ENCODE measurements at regions not wholly inside any gene's neighbourhood (a gene's known extent, or its start where the extent isn't known, plus 50 kb on each side); places are given as distances from the start of the nearest gene placed in this dataset.
"Not testable (repeated sequence)": the region's sequence is repeated elsewhere in the genome, so short reads cannot be mapped to it uniquely, and the experiment has no call there.

DNA sequence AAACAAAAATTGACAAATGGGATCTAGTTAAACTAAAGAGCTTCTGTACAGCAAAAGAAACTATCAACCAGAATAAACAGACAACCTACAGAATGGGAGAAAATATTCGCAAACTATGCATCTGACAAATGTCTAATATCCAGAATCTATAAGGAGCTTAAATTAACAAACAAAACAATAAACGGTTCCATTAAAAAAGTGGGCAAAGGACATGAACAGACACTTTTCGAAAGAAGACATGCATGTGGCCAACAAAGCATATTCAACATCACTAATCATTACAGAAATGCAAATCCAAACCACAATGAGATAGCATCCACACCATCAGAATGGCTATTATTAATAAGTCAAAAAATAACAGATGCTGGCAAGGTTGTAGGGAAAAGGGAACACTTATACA is 50.5 kb upstream of the MED13L start:
- not testable (repeated sequence) for DNase-seq

DNA sequence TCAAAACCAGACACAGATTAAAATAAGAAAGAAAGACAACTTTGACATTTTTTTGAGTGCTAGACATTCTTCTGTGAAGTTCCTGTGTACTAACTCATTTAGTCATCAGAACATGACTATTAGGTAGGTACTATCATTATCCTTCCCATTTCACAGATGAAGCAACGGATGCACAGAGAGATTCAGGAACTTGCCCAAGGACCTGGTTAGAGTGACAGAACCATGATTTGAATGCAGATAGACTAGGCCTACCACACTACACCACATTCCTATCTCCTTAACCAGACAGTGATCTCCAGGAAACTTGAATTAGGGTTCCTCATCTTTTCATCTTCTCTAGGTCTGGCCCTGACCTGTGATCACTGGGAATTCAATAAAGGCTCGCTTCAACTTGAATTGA is 54.4 kb upstream of the MED13L start:
- no peak for DNase-seq

DNA sequence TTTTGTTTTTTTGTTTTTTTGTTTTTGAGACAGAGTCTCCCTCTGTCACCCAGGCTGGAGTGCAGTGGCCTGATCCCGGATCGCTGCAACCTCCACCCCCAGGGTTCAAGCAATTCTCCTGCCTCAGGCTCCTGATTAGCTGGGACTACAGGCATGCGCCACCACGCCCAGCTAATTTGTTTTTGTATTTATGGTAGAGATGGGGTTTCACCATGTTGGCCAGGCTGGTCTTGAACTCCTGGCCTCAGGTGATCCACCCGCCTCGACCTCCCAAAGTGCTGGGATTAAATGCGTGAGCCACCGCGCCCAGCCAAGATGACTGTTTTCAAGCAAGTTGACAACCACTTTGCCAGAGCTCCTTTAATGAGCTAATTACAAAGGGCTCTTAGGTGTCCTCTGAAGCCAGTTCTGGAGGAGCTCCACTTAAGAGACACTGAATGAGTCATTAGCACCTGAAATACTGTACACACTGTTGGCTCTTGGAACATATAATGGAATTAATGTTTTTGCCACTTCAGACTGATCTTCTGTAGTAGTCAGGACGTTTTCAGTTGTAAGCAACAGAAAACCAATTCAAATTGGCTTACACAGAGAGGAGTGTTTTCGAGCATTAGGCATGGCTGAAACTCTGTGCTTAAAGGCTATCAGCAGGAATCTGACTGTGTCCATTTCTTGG is 55.4 kb upstream of the MED13L start:
- DNase-seq = no peak

DNA sequence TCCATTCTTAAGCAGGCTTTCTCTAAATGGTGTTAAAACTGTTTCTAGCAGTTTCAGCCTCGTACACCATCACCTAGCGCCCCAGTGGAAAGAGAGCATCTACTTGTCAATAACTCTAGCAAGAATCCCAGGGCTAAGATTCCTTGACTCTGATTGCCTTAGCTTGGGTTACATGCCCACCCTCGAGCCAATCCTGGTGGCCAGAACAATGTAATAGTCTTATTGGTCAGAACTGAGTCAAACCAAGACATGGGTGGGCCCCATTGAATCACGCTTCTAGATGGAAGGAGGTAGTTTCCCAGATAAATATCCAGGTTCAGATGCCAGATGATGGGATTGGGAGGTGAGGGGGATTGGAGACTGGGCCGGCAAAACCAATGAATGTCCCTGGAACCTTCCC is 55.9 kb upstream of the MED13L start:
- DNase-seq = no peak

DNA sequence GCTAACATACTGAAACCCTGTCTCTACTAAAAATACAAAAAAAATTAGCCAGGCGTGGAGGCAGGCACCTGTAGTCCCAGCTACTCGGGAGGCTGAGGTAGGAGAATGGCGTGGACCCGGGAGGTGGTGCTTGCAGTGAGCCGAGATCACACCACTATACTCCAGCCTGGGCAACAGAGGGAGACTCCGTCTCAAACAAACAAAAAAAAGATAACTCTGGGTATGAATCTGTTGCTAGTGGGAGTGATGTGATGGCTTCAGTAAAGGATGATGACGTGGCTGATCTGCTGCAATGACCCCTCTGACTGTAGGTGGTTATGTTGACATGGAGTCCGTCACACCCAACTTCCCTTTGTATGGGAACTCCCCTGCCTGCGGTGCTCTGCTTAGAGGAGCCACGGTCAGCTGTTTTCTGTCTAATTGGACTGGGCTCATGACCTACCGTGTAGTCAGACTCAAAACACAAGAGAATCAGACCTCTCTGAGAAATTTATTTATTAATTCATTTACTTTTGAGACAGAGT is 59.1 kb upstream of the MED13L start:
- DNase-seq = peak; percentile 51

DNA sequence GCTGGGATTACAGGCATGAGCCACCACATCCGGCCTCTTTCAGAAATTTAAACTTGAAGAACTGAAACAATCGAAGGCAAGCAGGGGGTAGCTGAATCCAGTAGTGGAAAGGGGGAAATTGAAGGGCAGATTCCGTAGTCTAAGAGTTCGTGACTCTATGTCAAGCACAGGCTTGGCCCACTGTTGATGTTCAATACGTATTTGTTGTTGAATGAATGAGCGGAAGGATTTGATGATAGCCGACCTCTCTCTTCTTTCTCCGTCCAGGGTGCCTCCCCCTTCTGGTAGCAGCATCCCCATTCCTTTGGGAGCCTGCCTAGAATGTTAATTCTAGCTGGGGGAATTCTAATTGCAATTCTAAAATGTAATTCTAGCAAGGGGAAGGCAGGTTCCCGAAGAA is 59.8 kb upstream of the MED13L start:
- DNase-seq = no peak

DNA sequence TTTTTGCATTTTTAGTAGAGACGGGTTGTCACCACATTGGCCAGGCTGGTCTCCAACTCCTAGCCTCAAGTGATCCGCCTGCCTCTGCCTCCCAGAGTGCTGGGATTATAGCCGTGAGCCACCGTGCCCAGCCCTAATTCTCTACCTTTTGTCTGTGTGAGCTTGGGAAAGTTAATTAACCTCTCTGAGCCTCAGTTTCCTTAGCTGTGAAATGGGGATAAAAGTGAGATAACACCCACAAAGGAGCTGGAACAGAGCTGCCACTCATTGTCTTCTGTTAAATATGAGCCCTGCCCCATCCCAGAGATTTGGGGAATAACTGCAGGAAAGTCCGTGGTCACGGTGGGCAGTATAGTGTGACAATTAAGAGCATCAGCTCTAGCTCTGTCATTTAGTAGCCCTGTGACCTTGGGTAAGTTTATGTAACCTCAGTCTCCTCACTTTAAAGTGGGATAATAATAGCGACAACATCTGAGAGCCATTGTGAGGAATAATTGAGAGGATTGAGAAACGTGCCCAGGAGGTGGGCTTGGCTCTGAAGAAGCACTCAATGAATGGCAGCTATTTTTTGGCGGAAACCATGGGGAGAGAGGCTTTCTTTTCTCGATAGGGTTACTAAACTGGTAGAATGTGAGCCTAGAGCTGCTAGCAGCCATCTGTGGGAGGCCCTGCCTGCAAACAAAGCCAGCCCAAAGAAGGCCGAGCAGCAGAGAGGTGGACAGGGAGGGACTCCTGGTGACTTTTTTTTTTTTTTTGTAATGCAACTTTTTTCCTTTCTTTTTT is 60.8 kb upstream of the MED13L start:
- no peak for DNase-seq

DNA sequence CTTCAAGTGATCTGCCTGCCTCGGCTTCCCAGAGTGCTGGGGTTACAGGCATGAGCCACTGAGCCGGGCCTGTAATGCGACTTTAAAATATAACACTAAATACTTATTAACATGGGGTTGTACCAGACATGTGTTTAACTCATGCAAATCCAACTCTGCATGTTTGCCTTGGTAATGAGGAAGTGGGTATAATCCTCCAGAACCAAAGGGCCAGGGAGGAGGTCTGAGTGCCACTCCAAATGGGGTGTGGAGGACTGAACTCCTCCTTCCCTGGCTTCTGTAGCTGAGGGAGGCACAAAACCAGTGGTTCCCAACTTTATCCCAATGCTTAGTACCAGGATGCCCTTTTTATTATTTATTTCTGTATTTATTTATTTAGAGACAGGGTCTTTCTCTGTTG is 61.6 kb upstream of the MED13L start:
- no peak for DNase-seq

DNA sequence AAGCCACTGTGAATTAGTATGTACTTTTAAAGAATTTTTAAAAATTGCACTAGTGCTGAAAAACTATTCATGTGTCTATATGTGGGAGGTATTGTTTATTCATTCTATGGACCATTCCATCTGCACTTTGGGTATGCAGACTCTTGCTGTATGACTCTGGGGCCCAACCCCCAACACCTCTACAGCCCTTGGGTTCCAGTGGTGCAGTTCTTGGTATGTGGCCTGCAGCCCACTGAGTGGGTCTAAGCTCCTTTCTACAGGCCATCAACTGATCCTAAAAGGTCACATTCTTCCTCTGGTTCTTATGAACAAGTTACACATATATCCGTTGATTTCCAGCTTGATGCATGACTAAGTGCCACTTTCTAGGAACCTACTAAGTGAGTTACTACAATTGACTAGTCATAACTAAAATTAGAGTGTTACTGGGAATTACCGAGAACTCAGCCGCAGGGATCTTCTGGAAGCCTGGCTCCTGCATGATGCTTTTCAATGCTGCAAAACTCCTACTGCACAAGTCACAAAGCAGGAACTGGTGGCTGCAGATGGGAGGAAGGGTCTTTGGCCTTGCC is 62.4 kb upstream of the MED13L start:
- no peak for DNase-seq

DNA sequence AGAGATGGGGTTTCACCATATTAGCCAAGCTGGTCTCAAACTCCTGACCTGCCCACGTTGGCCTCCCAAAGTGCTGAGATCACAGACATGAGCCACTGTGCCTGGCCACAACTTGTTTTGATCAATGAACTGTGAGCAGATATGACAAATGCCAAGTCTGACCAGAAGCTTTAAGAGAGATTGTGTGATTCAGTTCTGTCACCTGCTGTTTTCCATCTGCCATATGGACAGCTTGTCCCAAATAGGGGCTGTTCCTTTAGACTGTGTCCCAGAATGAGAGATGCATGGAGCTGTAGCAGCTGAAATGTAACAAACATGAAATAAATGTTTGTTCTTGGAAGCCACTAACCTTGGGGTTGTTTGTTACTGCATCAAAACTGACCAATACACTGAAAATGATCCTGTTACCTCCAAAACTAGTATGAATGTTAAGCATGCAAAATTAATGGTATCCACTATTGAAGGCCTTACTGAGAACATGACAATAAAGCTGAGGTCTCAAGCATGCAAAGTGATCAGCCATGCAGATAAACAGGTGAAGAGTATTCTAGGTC is 65.9 kb upstream of the MED13L start:
- DNase-seq = no peak

DNA sequence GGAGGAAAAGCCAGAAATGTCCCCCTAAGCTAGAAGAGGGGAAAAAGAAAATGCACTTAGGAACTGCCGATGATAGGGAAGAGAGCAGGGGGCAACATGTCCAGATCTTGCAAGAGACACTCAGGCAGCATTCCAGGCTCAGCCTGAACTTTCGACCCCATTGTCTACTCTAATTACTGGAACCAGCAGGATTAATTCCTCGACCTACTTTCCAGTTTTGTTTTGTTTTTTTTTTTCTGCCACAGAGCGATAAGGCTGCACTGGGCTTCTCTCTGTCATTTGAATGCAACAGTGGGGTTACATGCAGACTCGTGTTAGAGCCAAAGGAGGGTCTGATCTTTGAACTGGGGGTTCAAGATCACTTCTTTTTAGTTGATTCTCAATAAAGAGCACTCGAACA is 68.7 kb upstream of the MED13L start:
- DNase-seq = no peak

DNA sequence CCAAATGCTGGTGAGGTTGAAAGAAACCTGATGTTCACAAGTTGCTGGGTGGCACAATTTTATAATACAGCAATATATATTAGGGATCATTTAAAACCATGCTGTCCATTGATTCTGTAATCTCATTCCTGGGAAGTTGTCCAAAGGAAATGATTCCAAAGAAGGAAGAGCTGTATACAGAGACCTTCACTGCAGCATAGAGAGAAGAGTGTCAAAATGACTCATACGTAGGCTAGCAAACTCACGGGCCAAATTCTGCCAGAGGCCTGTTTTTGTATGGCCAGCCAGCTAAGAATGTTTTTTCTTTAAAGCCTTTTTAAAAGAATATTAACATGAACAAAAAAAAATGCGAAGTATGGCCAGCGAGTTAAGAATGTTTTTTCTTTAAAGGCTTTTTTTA is 69.2 kb upstream of the MED13L start:
- DNase-seq = no peak

DNA sequence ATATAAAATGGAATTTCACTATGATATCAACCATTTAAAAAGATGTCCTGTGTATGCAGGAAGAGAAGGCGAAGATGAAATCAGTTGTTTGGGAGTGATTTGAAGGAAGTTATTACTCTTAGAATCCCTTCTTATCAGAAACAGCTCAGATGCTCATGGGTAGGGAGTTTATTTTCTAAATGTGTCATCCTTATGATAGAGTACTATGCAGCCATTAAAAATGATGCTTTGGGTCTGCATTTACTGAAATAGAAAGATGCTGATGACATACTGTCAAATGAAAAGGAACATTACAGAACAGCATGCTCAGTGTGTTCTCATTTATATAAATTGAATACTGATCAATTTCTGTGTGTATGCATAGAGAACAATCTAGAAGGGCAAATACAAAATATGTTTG is 69.8 kb upstream of the MED13L start:
- DNase-seq = no peak

DNA sequence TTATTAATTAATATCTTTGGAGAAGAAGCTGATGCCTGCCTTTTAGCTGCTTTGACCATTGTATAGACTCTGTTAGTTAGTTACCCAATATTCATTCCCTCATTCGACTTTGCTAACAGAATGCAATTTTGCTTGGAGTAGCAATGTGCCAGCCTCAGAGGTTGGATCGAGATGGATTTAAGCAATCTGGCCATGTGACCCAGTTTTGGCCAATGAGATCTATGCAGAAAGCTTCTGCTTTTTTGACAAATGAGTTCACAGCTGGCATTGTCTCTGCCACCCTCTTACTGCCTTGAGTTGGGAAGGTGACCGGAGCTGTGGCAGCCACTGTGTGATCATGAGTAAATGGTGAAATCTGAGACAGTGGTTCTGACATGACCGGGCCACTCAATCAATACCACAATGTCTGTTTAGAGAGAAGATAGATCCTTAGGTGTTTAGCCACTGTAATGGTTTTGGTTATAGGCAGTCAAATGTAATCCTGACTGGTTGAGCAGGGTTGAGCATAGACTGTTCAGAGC is 74.9 kb upstream of the MED13L start:
- DNase-seq = no peak

DNA sequence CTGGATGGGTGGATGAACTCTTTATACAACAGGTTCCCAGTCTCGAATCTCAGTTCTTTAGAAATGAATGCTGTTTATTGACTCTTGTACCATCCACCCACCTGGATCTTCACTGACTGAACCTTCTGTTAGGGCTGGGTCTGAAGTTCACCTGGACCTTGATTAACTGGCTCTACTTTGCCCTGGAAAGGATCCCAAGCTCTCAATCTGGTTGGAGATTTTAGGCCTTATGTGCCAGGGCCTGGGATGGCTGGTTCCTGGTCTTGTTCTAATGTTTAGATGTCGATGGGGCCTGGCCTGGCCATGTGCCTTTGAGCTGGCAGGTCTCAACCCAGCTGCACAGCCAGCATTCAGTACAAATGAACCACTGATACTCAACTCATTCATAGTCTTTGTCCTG is 76.5 kb upstream of the MED13L start:
- DNase-seq = no peak

DNA sequence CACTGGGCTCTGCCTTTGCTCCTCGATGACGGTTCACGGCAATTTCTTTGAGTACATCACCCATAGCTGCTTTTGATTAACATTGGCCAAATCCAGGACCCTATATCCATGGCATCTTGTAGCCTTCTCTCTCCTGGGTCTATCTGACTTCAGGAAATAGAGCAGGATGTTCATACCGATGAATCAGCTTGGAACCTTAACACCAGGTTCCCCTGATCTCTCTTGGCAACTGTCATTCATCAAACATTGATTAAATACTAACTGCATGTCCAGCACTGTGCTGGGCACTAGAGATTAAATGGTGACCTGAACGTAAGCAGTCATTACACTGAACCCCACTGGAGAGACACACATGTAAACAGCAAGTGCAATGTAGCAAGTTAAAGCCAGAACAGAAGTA is 77.0 kb upstream of the MED13L start:
- DNase-seq = no peak

DNA sequence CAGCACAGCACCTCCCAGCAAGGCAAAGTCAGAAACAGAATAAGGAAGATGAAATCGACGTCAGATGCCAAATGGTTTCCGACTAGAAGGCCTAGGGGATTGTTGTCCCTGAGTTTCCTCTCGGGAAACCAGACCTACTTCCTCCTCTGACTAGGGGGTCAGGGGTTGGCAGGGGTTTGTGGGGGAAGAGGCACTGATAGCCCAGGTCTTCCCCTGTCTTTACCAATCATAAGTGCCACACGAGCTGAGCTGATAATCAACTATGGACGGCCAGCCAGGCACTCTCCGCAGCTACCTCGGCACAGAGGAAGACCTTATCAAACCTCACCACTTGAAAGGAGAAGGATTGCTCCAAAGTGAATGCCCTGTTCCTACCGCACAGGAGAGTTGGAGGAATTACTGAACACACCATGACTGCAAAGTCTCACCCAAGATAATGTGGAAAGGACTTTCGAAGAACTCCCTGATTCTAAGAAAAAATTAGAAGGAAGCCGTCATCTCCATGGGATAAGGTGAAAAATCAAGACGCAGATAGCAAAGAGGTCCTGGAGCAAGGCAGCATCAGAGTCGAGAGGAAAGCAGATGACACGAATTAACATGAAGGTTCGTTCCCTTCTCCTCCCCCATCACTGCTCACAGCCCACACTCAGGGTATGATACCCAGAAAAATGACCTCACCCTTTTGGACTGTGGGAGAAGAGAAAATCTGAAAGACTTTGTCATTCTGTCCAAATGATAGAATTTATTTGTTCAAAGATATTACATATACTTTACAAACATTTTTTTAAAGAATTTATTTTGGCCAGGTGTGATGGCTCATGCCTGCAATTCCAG is 77.7 kb upstream of the MED13L start:
- DNase-seq = no peak

DNA sequence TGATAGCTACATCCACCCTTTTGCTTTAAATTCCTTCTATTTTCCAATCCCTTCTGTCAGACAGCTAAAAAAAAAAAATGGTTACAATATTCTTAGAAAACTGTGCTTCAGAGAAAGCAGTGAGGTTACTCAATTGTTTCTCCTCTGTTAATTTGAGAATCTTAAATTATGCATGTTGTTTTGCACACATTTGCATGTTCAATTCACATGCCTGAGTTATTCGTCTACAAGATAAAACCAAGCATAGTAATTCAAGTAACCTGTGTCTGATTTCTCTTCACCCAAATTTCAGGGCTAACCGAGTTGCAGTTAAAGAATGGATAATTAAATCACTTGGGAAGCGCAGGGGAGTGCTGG is 81.0 kb upstream of the MED13L start:
- no peak for DNase-seq

DNA sequence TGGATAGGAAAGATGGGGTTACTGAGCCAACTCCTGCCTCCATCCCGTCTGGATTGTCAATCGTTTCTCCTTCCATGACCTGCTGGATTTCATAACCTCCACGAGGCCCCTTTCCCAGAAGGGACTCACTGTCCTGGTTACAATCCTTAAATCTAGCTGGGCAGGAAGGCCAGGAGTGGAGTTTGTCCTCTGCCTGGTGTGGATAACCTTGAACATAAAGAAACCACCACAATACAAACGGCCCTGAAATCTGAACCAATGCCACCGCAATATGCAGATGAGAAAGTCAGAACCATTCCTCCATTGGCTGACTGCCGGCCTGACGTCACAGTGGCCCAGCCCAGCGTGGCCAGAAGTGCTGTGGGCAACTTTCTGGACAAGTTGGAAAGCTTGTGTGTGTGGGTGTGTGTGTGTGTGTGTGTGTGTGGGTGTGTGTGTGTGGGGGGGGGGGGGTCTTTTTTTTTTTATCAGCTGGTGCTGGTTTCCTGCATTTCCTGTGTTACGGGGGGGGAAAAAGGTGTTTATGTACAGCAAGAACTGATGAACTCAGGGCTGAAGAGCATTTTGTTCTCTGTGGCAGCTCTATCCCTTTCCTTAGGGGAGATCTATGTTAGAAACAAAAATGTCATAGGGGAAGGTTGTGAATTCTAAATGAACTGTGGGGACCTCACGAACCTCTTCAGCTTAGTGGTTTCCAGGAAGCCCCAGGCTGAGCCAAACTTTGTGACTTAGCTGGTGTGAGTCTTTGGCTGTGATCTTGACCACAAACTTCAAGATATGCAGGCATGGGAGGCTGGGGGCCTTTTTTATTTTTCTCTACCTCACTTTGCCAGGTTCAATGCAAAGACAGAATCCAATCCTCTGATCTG is 81.6 kb upstream of the MED13L start:
- DNase-seq = peak; percentile 79

DNA sequence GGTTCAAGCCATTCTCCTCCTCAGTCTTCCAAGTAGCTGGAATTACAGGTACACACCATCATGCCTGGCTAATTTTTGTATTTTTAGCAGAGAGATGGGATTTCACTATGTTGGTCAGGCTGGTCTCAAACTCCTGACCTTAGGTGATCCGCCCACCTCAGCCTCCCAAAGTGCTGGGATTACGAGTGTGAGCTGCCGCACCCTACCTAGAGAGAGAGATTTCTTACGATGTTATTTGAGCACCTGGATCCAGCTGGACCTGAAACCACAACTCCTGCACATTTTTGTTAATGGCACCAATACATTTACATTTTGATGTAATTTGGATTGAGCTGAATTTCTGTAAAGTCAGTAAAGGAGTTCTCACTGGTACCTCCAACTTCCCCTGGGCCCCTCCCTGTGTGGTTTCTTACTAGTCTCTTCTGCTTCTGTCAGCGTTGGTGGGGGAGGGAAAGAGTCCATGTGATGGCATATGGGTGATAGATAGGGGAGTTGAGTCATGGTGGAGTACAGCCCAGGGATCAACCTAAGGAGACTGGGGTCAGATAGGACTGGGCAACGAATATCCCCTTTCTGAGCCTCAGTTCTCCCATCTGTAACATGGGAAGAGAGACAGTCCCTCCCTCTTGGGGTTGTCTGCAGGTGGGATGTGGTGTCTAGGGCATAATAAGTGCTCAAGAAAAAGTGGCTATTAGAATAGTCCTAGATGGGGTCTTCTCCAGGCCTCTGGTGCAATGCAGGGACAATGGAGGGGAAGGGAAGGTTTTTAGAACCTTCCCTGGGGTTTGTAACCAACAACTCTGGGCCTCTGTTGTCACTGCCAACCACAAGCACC is 83.3 kb upstream of the MED13L start:
- DNase-seq = peak; percentile 7
